ENCODE measurements at regions not wholly inside any gene's neighbourhood (a gene's known extent, or its start where the extent isn't known, plus 50 kb on each side); places are given as distances from the start of the nearest gene placed in this dataset.

GRCh38 chr4:3648195-3648594 is 116.0 kb upstream of the LRPAP1 start (continued):
- TF ChIP-seq ZNF878 (CRISPR knock-in tag; IDR thresholded peaks at IDR 0.05) (no peak), NFIB (CRISPR knock-in tag; IDR thresholded peaks at IDR 0.05; ENCODE audit: borderline replicate concordance) (no peak), KLF15 (CRISPR knock-in tag; IDR thresholded peaks at IDR 0.05; ENCODE audit: borderline replicate concordance) (no peak)
- TF ChIP-seq, protein P1, sequence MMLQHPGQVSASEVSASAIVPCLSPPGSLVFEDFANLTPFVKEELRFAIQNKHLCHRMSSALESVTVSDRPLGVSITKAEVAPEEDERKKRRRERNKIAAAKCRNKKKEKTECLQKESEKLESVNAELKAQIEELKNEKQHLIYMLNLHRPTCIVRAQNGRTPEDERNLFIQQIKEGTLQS (CRISPR knock-in tag; IDR thresholded peaks at IDR 0.05) = no peak

DNA sequence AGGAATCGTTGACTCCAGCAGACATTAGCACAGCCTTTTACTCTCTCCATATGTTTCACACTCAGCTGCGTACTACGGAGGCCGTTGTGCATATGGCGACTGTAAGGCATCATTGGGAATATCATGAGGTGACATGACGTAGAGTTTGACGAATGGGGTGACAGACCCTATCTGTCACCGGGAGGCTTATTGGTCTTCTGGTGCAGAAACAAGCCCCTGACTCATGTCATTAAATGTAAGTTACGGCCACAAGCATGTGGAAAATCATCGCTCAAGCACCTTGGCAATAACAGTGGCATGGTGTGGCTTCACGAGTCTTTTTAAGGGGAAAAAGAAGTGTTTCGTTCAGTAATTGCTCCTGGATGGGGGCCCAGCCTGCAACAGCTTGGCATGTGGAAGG is 115.2 kb upstream of the LRPAP1 start:
- FAIRE-seq (no peak), ATAC-seq (no peak), DNase-seq (ENCODE audit: low spot score) (no peak)
- ChIA-PET CTCF (ENCODE audit: low intra/inter-chr PET ratio, low total read pairs) (no interaction called here), POLR2A (no interaction called here)
- no peak overlapping the region for H3K9ac ChIP-seq (ENCODE audit: insufficient read depth, low read depth, low read length)
- H3K4me2 ChIP-seq (ENCODE audit: low read depth, low read length) = no peak overlapping the region
- no peaks in the 10 kb centered on the region for H3K79me2 ChIP-seq (ENCODE audit: insufficient read depth, low read length)
- 63% methylated on average over 12 of the region's 12 CpGs for WGBS (ENCODE audit: low lambda C conversion rate)
- H3K27ac ChIP-seq (ENCODE audit: extremely low read length, insufficient read depth, low read length) = no peak overlapping the region
- H4K20me1 ChIP-seq (ENCODE audit: insufficient read depth, low read length) = no peaks in the 10 kb centered on the region; the same call in 1 of the 2 replicates
- no peaks in the 10 kb centered on the region for H3K9me3 ChIP-seq (ENCODE audit: low read length)
- H3K4me3 ChIP-seq (replicated peaks in 1 of 3; ENCODE audit: insufficient read depth in 1 of 3, low read depth in 2 of 3, low read length in 3 of 3) = no peak overlapping the region
- in situ Hi-C loops (cut with HindIII; ENCODE audit: extremely low pct_ligation_motif_present, low pct_unique_long_range_greater_than_20kb) (no loop called here), intact Hi-C loops (cut with micrococcal nuclease; ENCODE audit: unreplicated experiment) (no loop called here)
- no TSS peak for BruUV-seq (replicated peaks)
- no peaks in the 10 kb centered on the region; a peak in 1 of 5 replicates for H3K36me3 ChIP-seq (replicated peaks in 1 of 2; ENCODE audit: control insufficient read depth in 1 of 2, insufficient read depth in 2 of 2, low read length in 2 of 2)
- no peak overlapping the region for H2AFZ ChIP-seq (ENCODE audit: low read length)
- peaks cover 13% of the 10 kb centered on the region for H3K4me1 ChIP-seq (ENCODE audit: insufficient read depth, low read length)
- H3K27me3 ChIP-seq (ENCODE audit: control insufficient read depth in 1 of 2, insufficient read depth in 2 of 2, low read length in 2 of 2) = peaks cover 11 to 83% of the 10 kb centered on the region in 2 experiments; a peak in 4 of 5 replicates
- no peak for TF ChIP-seq ZNF430 (CRISPR knock-in tag; IDR thresholded peaks at IDR 0.05)
- TF ChIP-seq ZBTB40 (IDR thresholded peaks at IDR 0.05) = no peak
- TF ChIP-seq ZBTB40 (CRISPR knock-in tag; IDR thresholded peaks at IDR 0.05) = no peak
- TF ChIP-seq SNAPC2 (CRISPR knock-in tag; IDR thresholded peaks at IDR 0.05) = no peak
- TF ChIP-seq FOXA3 (CRISPR knock-in tag; IDR thresholded peaks at IDR 0.05) = no peak
- TF ChIP-seq, protein P2, sequence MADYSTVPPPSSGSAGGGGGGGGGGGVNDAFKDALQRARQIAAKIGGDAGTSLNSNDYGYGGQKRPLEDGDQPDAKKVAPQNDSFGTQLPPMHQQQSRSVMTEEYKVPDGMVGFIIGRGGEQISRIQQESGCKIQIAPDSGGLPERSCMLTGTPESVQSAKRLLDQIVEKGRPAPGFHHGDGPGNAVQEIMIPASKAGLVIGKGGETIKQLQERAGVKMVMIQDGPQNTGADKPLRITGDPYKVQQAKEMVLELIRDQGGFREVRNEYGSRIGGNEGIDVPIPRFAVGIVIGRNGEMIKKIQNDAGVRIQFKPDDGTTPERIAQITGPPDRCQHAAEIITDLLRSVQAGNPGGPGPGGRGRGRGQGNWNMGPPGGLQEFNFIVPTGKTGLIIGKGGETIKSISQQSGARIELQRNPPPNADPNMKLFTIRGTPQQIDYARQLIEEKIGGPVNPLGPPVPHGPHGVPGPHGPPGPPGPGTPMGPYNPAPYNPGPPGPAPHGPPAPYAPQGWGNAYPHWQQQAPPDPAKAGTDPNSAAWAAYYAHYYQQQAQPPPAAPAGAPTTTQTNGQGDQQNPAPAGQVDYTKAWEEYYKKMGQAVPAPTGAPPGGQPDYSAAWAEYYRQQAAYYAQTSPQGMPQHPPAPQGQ (CRISPR knock-in tag; IDR thresholded peaks at IDR 0.05; ENCODE audit: borderline replicate concordance) = no peak
- no peak for TF ChIP-seq ONECUT2 (CRISPR knock-in tag; IDR thresholded peaks at IDR 0.05)
- no peak for TF ChIP-seq ZNF781 (CRISPR knock-in tag; IDR thresholded peaks at IDR 0.05; ENCODE audit: borderline replicate concordance, not compliant biosample characterization)
- no peak for TF ChIP-seq ZKSCAN5 (CRISPR knock-in tag; IDR thresholded peaks at IDR 0.05)
